GM23338 (cell line): ENCODE measurements at regions not wholly inside any gene's neighbourhood (a gene's known extent, or its start where the extent isn't known, plus 50 kb on each side); places are given as distances from the start of the nearest gene placed in this dataset.

Experiments used
- ATAC-seq: fragments of 200-7000 bp; cut with Tn5 transposase; 3 replicates; pipeline ENCODE4 v1.9.1; 2020
- DNase-seq: peaks from one replicate; pipeline ENCODE4 v3.0.0-alpha.2; 2015; ENCODE audit warnings: low spot score
- H2AFZ ChIP-seq: fragments of 200-600 bp; sonication (generic); 2 replicates; pipeline ENCODE4 v1.8.0; 2016; ENCODE audit warnings: antibody characterized with exemption, mild to moderate bottlenecking, moderate library complexity
- H3F3A ChIP-seq: fragments of 200-600 bp; sonication (generic); replicated peaks from 2 replicates; pipeline ENCODE4 v1.8.0; 2017; ENCODE audit warnings: antibody characterized with exemption, mixed run types, low read depth
- H3K27ac ChIP-seq: fragments of 200-600 bp; sonication (generic); 2 replicates; pipeline ENCODE4 v1.6.1; 2016; ENCODE audit warnings: low read depth
- H3K27me3 ChIP-seq: fragments of 200-600 bp; sonication (generic); 2 replicates; pipeline ENCODE4 v1.8.0; 2016; ENCODE audit warnings: mild to moderate bottlenecking, mixed run types, moderate library complexity; ENCODE audit not compliant: insufficient read depth
- H3K36me3 ChIP-seq: fragments of 200-600 bp; sonication (generic); 2 replicates; pipeline ENCODE4 v1.8.0; 2016; ENCODE audit warnings: mild to moderate bottlenecking; ENCODE audit not compliant: insufficient read depth
- H3K4me1 ChIP-seq: fragments of 200-600 bp; sonication (generic); 2 replicates; pipeline ENCODE4 v1.8.0; 2016; ENCODE audit warnings: mild to moderate bottlenecking, moderate library complexity; ENCODE audit not compliant: insufficient read depth
- H3K4me2 ChIP-seq: fragments of 200-600 bp; sonication (generic); 2 replicates; pipeline ENCODE4 v1.7.1; 2017; ENCODE audit warnings: mixed run types
- H3K4me3 ChIP-seq: fragments of 200-600 bp; sonication (generic); 2 replicates; pipeline ENCODE4 v1.6.1; 2016; ENCODE audit warnings: mixed run types
- H3K79me2 ChIP-seq: fragments of 200-600 bp; sonication (generic); replicated peaks from 2 replicates; pipeline ENCODE4 v1.8.0; 2017; ENCODE audit warnings: mild to moderate bottlenecking; ENCODE audit not compliant: insufficient read depth
- H3K9me2 ChIP-seq: fragments of 200-600 bp; sonication (generic); 2 replicates; pipeline ENCODE4 v1.8.0; 2017; ENCODE audit not compliant: insufficient read depth
- H4K20me1 ChIP-seq: fragments of 200-600 bp; sonication (generic); replicated peaks from 2 replicates; pipeline ENCODE4 v1.8.0; 2017; ENCODE audit warnings: mild to moderate bottlenecking; ENCODE audit not compliant: insufficient read depth
- H3K27ac Mint-ChIP-seq: 2 replicates; pipeline ENCODE4 v1.8.0; 2020; ENCODE audit warnings: inconsistent platforms, mild to moderate bottlenecking, moderate library complexity, mixed read lengths
- H3K27me3 Mint-ChIP-seq: 3 replicates; pipeline ENCODE4 v1.8.0; 2022; ENCODE audit warnings: low read depth, mild to moderate bottlenecking, moderate library complexity, mixed read lengths, inconsistent platforms; ENCODE audit not compliant: insufficient read depth, poor library complexity
- H3K36me3 Mint-ChIP-seq: 3 replicates; pipeline ENCODE4 v1.8.0; 2021; ENCODE audit warnings: low read depth, mild to moderate bottlenecking, inconsistent platforms, moderate library complexity, mixed read lengths
- H3K4me1 Mint-ChIP-seq: 3 replicates; pipeline ENCODE4 v1.8.0; 2020; ENCODE audit warnings: mild to moderate bottlenecking, inconsistent platforms, mixed read lengths
- H3K4me3 Mint-ChIP-seq: 3 replicates; pipeline ENCODE4 v1.8.0; 2021; ENCODE audit warnings: moderate library complexity, mild to moderate bottlenecking, inconsistent platforms, mixed read lengths
- H3K9me3 Mint-ChIP-seq: 3 replicates; pipeline ENCODE4 v1.8.0; 2020; ENCODE audit warnings: moderate library complexity, mild to moderate bottlenecking, inconsistent platforms, mixed read lengths
- CREB1 ChIP-seq: fragments of 250-450 bp; sonication (Bioruptor Pico); IDR thresholded peaks from 2 replicates; pipeline ENCODE4 v1.5.0; 2020; ENCODE audit warnings: low read depth, mild to moderate bottlenecking, moderate library complexity
- ETS1 ChIP-seq: IDR thresholded peaks from 2 replicates; pipeline ENCODE4 v1.6.1; 2016; ENCODE audit warnings: antibody characterized with exemption
- EZH2 ChIP-seq: fragments of 200-600 bp; sonication (generic); IDR thresholded peaks from one replicate; pipeline ENCODE4 v1.8.0; 2017; ENCODE audit warnings: antibody characterized with exemption, mild to moderate bottlenecking, low read depth; ENCODE audit not compliant: unreplicated experiment
- EZH2phosphoT487 ChIP-seq: fragments of 200-600 bp; sonication (generic); IDR thresholded peaks from one replicate; pipeline ENCODE4 v1.8.1; 2018; ENCODE audit warnings: antibody characterized with exemption; ENCODE audit not compliant: unreplicated experiment
- JUNB ChIP-seq: IDR thresholded peaks from one replicate; pipeline ENCODE4 v1.6.1; 2016; ENCODE audit warnings: antibody characterized with exemption; ENCODE audit not compliant: unreplicated experiment
- NANOG ChIP-seq: IDR thresholded peaks from 2 replicates; pipeline ENCODE4 v1.6.1; 2016; ENCODE audit warnings: antibody characterized with exemption, borderline replicate concordance
- POLR2AphosphoS5 ChIP-seq: IDR thresholded peaks from 2 replicates; pipeline ENCODE4 v1.6.1; 2016; ENCODE audit warnings: antibody characterized with exemption, low read depth
- REST ChIP-seq: IDR thresholded peaks from one replicate; pipeline ENCODE4 v1.6.1; 2018; ENCODE audit warnings: antibody characterized with exemption; ENCODE audit not compliant: unreplicated experiment
- STAT1 ChIP-seq: IDR thresholded peaks from one replicate; pipeline ENCODE4 v1.6.1; 2016; ENCODE audit warnings: antibody characterized with exemption; ENCODE audit not compliant: unreplicated experiment
- ZNF114 ChIP-seq: fragments of 250-450 bp; sonication (Bioruptor Pico); IDR thresholded peaks from 2 replicates; pipeline ENCODE4 v1.5.0; 2020; ENCODE audit warnings: mild to moderate bottlenecking, moderate library complexity
- ZNF331 ChIP-seq: fragments of 250-450 bp; sonication (Bioruptor Pico); IDR thresholded peaks from 2 replicates; pipeline ENCODE4 v1.5.0; 2020; ENCODE audit warnings: low read depth, mild to moderate bottlenecking, moderate library complexity
- ZNF462 ChIP-seq: fragments of 250-450 bp; sonication (Bioruptor Pico); IDR thresholded peaks from 2 replicates; pipeline ENCODE4 v1.5.0; 2020; ENCODE audit warnings: mild to moderate bottlenecking, moderate library complexity
- TF ChIP-seq, protein P1 (sequence below), 2 experiments: fragments of 200-600 bp in 1 of 2; sonication (generic) in 1 of 2; conservative IDR thresholded peaks; 2 replicates each; pipeline versions ENCODE4 v1.5.1 to v1.6.1; 2016 to 2017; ENCODE audit warnings: antibody characterized with exemption in 2 of 2, low read depth in 2 of 2, mild to moderate bottlenecking in 2 of 2, moderate library complexity in 1 of 2

DNA sequence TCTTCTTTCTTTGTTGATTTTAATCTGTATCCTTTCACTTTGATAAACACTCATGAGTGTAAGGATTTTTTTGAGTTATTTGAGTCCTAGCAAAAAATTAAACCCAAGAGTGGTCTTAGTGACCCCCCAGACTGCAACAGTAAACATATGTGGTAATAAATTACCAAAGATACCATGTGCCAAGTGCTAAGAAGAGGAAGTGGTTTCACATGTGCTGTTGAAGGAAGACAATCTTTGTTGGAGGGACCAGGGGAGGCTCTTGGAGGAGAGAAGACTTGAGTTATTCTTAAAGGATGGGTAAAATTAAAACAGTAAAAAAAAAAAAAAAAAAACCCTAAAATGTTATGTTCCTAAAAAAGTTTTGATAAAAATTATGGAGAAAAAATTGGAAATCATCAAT is 150.2 kb downstream of the SEC23IP start:
- H3K4me1 ChIP-seq: peaks cover 8% of the 10 kb centered on the region
- H3K27me3 ChIP-seq: no peaks in the 10 kb centered on the region
- H3K4me3 ChIP-seq: no peak overlapping the region
- DNase-seq (no peak), ATAC-seq (no peak)
- no peaks in the 10 kb centered on the region for H3F3A ChIP-seq
- H2AFZ ChIP-seq: no peak overlapping the region
- no peak overlapping the region for H3K27ac Mint-ChIP-seq
- no peaks in the 10 kb centered on the region for H3K79me2 ChIP-seq
- no peak overlapping the region for H3K4me2 ChIP-seq
- no peaks in the 10 kb centered on the region for H3K27me3 Mint-ChIP-seq
- H3K4me3 Mint-ChIP-seq: no peak overlapping the region
- H4K20me1 ChIP-seq: no peaks in the 10 kb centered on the region
- no peaks in the 10 kb centered on the region; the same call in 2 of the 3 replicates for H3K9me3 Mint-ChIP-seq
- H3K27ac ChIP-seq: no peak overlapping the region
- peaks cover 11% of the 10 kb centered on the region for H3K4me1 Mint-ChIP-seq
- no peaks in the 10 kb centered on the region for H3K36me3 Mint-ChIP-seq
- H3K9me2 ChIP-seq: no peaks in the 10 kb centered on the region
- no peaks in the 10 kb centered on the region for H3K36me3 ChIP-seq
- TF ChIP-seq CREB1 (CRISPR knock-in tag) (no peak), POLR2AphosphoS5 (no peak), EZH2 (no peak), REST (no peak), ZNF462 (CRISPR knock-in tag) (no peak), EZH2phosphoT487 (no peak), JUNB (no peak), ETS1 (no peak), ZNF114 (CRISPR knock-in tag) (no peak), ZNF331 (CRISPR knock-in tag) (no peak), STAT1 (no peak), NANOG (no peak)
- TF ChIP-seq, protein P1, sequence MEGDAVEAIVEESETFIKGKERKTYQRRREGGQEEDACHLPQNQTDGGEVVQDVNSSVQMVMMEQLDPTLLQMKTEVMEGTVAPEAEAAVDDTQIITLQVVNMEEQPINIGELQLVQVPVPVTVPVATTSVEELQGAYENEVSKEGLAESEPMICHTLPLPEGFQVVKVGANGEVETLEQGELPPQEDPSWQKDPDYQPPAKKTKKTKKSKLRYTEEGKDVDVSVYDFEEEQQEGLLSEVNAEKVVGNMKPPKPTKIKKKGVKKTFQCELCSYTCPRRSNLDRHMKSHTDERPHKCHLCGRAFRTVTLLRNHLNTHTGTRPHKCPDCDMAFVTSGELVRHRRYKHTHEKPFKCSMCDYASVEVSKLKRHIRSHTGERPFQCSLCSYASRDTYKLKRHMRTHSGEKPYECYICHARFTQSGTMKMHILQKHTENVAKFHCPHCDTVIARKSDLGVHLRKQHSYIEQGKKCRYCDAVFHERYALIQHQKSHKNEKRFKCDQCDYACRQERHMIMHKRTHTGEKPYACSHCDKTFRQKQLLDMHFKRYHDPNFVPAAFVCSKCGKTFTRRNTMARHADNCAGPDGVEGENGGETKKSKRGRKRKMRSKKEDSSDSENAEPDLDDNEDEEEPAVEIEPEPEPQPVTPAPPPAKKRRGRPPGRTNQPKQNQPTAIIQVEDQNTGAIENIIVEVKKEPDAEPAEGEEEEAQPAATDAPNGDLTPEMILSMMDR (conservative IDR thresholded peaks at IDR 0.05; ENCODE audit: low read depth in 2 of 2): no peak
